GM21447 (cell line): ENCODE measurements at regions not wholly inside any gene's neighbourhood (a gene's known extent, or its start where the extent isn't known, plus 50 kb on each side); places are given as distances from the start of the nearest gene placed in this dataset.

Source experiments
- ATAC-seq: cut with Tn5 transposase; IDR thresholded peaks from one replicate; pipeline ENCODE4 v1.9.1; 2021; ENCODE audit not compliant: unreplicated experiment

GRCh38 chr22:47923011-47923427, 1160.6 kb downstream of the TBC1D22A start:
- no peak for ATAC-seq

DNA sequence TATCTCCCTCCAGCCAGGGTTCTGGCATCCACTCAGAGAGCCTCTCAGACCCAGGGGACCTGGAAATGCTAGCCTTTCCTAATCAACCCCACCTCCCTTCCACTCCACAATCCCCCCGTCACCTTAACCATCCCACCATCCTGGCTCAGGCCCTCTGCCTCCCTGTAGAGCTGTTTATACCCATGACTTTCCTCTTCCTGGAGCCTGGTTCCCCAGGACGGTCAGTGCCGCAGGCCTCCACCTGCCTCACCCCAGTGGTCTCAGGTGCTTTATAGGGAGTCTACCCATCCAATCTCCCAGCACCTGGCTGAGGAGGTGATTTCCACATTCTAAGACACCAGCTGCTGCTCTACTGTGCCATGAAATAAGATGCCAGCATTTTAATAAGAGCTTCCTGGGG, 1159.5 kb downstream of the TBC1D22A start:
- ATAC-seq = no peak

- no peak for ATAC-seq
Measured at GRCh38 chr22:47920380-47920959, 1158.0 kb downstream of the TBC1D22A start.

GRCh38 chr22:47919893-47920292, 1157.4 kb downstream of the TBC1D22A start:
- ATAC-seq = no peak

DNA sequence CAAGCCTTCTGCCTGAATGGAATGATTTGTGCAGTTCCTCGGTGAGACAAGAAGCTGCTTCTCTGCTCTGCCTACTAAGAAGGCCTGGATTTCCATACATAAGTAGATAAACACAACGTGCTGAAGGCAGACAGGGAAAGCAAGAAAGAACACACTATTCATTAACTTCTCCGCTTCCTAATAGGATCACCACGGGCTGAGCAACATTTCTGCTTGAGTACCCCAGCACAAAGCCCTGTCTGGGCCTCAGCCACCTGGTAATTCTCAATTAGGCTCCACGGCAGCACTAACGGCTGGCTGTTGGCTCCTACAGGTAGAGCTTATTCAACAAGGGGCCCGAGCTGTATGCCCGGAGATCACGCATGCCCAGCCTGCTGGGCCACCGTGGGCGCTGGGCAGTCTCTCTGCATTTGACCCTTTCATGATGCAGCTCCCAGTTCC, 1156.6 kb downstream of the TBC1D22A start:
- ATAC-seq = no peak

GRCh38 chr22:47918276-47918921, 1155.9 kb downstream of the TBC1D22A start:
- ATAC-seq = no peak

- no peak for ATAC-seq
Measured at GRCh38 chr22:47914481-47915097, 1152.1 kb downstream of the TBC1D22A start.

DNA sequence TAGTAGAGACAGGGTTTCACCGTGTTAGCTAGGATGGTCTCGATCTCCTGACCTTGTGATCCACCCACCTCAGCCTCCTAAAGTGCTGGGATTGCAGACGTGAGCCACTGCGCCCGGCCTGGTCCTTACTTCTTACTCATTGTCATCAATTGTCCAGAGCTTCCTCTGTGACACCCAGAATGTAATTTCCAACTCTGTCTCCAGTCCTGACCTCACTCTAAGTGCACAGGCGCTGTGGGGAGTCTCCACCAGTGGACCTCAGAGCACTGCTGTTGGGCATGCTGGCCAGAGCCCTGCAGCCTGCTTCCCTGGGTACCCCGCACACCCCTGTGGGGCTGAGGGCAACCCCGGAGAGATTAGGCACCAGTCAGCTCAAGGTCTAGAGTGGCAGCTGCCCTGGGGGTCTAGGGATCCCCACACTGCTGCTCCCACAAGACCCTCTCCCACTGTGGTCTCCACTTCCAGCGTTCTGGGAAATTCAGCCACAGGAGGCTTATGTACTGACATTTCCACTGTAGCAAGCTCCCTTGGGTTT, 1140.3 kb downstream of the TBC1D22A start:
- no peak for ATAC-seq

DNA sequence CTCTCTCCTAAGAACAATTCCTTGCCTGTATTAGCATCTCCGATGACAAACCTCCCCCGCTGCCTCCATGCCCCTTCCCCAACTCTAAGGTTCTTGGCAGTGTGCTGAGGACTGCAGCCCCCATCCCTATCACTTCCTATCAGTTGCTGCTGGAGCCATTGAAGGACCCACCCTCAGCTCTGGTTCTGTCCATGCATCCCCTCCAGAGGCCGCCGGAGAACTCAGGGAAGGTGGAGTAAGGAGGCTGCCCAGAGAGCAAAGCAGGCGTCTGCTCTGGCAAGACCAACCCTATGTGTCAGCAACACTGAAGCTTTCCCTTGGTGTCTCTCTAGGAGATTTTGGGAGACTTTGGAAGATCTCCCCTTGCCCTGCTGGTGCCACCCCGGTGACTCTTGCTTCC, 1139.5 kb downstream of the TBC1D22A start:
- ATAC-seq = no peak

DNA sequence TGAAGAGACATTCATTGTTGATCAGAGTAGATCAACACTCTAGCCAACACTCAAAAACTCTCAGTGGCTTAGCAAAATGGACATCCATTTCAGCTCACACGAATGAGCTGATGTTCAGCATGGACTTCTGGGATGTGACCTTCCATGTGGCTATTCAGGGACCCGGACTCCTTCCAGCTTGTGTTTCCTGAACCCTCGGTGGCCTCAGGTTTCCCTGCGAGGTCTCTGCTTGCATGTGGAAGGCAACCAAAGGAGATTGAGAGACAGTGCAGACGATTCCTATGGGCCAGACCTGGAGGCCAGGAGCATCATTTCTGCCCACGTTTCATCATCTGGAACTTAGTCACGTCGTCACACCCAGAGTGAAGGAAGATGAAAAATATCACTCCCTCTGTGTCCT, 1137.4 kb downstream of the TBC1D22A start:
- no peak for ATAC-seq

- ATAC-seq = no peak
Measured at GRCh38 chr22:47898946-47899345, 1136.5 kb downstream of the TBC1D22A start.

DNA sequence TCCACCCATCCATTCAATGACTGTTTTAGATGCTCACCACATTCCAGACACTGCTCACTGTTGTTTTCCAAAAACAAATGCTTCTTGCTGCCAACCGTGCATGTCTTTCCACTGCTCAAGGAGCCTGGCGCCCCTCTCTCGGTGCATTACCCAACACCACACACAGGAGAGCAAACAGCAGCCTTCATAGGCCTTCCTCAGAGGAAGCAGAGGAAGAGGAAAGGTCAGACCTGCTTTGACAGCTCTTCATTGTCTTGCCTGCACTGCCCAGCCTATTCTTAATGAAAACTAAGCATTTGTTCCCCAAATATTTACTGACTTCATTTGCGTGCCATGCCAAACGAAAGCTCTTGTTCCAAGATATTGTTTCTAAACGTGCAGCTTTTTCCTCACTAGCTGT, 1129.2 kb downstream of the TBC1D22A start:
- ATAC-seq = no peak

- ATAC-seq = no peak
Measured at GRCh38 chr22:47888817-47889216, 1126.4 kb downstream of the TBC1D22A start.

DNA sequence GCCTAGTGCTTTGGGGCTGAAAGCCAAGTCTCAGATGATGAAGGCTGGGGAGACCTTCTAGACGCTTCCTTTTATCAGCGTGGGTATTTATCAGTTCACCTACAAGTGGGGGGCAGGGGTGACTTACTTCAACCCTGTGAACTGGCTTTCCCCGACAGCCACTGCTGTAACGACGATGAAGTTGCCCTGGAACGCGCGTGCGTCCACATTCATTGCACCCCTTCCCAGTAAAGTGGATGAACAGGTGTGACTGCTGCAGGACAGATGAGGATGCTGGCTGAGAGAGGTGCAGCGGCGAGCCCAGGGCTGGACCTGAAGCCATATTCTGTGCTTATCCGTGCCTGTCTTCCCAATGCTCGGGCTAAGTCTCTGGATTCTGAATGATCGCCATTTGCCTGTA, 1122.3 kb downstream of the TBC1D22A start:
- no peak for ATAC-seq

- no peak for ATAC-seq
Measured at GRCh38 chr22:47884200-47884599, 1121.8 kb downstream of the TBC1D22A start.

- no peak for ATAC-seq
Measured at GRCh38 chr22:47883757-47884156, 1121.3 kb downstream of the TBC1D22A start.

- ATAC-seq = no peak
Measured at GRCh38 chr22:47879346-47879745, 1116.9 kb downstream of the TBC1D22A start.

GRCh38 chr22:47878460-47878859, 1116.0 kb downstream of the TBC1D22A start:
- ATAC-seq = no peak

DNA sequence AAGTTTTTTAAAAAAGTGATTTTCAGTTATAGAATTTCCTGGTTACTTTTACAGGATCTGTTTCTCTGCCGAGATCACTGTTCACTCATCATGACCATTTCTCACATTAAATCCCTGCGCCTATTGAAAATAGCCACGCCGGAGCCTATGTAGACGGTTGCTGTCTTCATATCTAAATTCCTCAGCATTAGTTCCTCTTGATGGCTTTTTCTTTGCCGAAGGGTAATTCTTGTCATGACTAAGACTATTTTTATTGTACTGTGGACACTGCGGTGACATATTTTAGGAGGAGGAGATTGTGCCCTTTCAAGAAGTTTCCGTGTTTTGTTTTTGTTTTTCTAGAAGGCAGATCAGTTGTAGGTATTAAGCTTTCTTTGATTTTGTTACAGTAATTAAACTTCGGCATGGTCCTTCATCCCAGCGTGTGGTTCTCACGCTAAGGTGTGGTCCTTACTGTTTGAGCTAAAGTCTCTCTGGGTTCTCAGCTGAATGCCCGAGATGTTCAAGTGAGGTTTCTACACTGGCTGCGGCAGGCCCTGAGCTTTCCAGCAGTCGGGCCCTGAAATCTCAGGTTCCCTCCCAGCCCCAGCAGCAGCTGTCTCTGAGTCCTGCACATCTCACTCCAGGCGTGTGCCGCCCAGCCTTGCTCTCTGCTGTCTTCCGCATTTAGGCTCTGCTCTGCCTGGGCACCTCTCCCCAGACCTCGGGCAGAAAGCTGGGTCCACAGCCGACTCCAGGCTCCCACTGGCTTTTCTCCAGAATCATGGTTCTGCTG, 1110.5 kb downstream of the TBC1D22A start:
- no peak for ATAC-seq

- ATAC-seq = no peak
Measured at GRCh38 chr22:47865626-47866025, 1103.2 kb downstream of the TBC1D22A start.

DNA sequence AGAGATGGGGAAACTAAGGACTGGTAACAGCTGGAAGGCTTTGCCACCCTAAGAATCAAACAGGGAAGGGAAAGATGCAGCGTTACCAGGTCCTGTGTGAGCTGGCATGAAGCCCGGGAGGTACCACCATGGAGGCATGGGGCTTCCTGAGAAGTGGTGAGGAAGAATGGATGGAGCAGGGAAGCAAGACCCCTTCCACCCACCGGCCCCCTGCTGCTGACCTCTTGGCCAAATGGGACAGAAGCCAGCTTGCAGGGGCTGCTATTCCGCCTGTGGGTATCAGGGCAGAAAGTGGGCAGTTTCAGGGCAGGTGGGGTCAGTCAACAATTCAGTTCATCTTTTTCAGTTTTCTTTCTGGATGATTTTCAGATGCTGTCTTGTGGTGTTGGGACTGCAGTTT, 1099.9 kb downstream of the TBC1D22A start:
- no peak for ATAC-seq
